HepG2 (cell line): ENCODE measurements at regions not wholly inside any gene's neighbourhood (a gene's known extent, or its start where the extent isn't known, plus 50 kb on each side); places are given as distances from the start of the nearest gene placed in this dataset.

Experiments
- JARID2 ChIP-seq: sonication (generic); formaldehyde crosslinking; IDR thresholded peaks from 2 replicates; pipeline ENCODE4 v1.8.1; 2023; ENCODE audit warnings: missing genetic modification reagents, inconsistent platforms; ENCODE audit not compliant: insufficient replicate concordance
- POLR2A ChIP-seq, 2 experiments: IDR thresholded peaks; 2 replicates each; pipeline ENCODE4 v1.6.1; 2011; ENCODE audit warnings: low read depth in 2 of 2, low read length in 2 of 2, mild to moderate bottlenecking in 1 of 2, moderate library complexity in 1 of 2; ENCODE audit not compliant: insufficient read depth in 1 of 2
- PPARG ChIP-seq: conservative IDR thresholded peaks from 2 replicates; pipeline ENCODE4 v1.6.1; 2016; ENCODE audit warnings: missing biosample characterization, missing genetic modification reagents
- PRMT3 ChIP-seq: sonication (generic); formaldehyde crosslinking; IDR thresholded peaks from 2 replicates; pipeline ENCODE4 v1.8.1; 2022; ENCODE audit warnings: low read depth, mild to moderate bottlenecking, moderate library complexity, missing genetic modification reagents, borderline replicate concordance
- RARA ChIP-seq: IDR thresholded peaks from 2 replicates; pipeline ENCODE4 v1.6.1; 2016; ENCODE audit warnings: missing genetic modification reagents, missing compliant biosample characterization
- RERE ChIP-seq: IDR thresholded peaks from 2 replicates; pipeline ENCODE4 v1.6.1; 2016; ENCODE audit warnings: low read depth, missing genetic modification reagents, missing compliant biosample characterization
- TEAD3 ChIP-seq: optimal IDR thresholded peaks from 2 replicates; pipeline ENCODE3; 2016; ENCODE audit warnings: borderline replicate concordance
- YEATS4 ChIP-seq: sonication (generic); formaldehyde crosslinking; IDR thresholded peaks from 2 replicates; pipeline ENCODE4 v1.4.0; 2020; ENCODE audit warnings: missing genetic modification reagents, borderline replicate concordance
- ZBTB25 ChIP-seq: IDR thresholded peaks from 2 replicates; pipeline ENCODE4 v1.6.1; 2018; ENCODE audit warnings: missing genetic modification reagents
- ZNF337 ChIP-seq: sonication (generic); formaldehyde crosslinking; IDR thresholded peaks from 2 replicates; pipeline ENCODE4 v1.5.1; 2020; ENCODE audit warnings: missing genetic modification reagents, low read depth, mild to moderate bottlenecking, borderline replicate concordance
- ZNF431 ChIP-seq: sonication (generic); formaldehyde crosslinking; IDR thresholded peaks from 2 replicates; pipeline ENCODE4 v1.9.0; 2022; ENCODE audit warnings: missing genetic modification reagents, low read depth, mild to moderate bottlenecking, borderline replicate concordance
- TF ChIP-seq, protein P1 (sequence below): sonication (generic); formaldehyde crosslinking; conservative IDR thresholded peaks from 2 replicates; pipeline ENCODE4 v1.4.0; 2020; ENCODE audit warnings: mild to moderate bottlenecking, missing genetic modification reagents, moderate library complexity
- TF ChIP-seq, protein P2 (sequence below): sonication (generic); formaldehyde crosslinking; IDR thresholded peaks from 2 replicates; pipeline ENCODE4 v1.8.1; 2023; ENCODE audit warnings: mild to moderate bottlenecking, moderate library complexity, missing genetic modification reagents
- TF ChIP-seq, protein P3 (sequence below): sonication (generic); formaldehyde crosslinking; IDR thresholded peaks from 2 replicates; pipeline ENCODE4 v1.5.1; 2020; ENCODE audit warnings: missing genetic modification reagents, mild to moderate bottlenecking, borderline replicate concordance

GRCh38 chr5:34487159-34487879, 168.8 kb upstream of the RAI14 start (continued):
- TF ChIP-seq TEAD3 (CRISPR knock-in tag) (peak; percentile 77), ZNF337 (CRISPR knock-in tag) (no peak), PPARG (CRISPR knock-in tag) (peak; percentile 60; the same call in 1 of the 2 replicates), POLR2A (IDR thresholded peaks at IDR 0.05; ENCODE audit: insufficient read depth in 1 of 2, low read depth in 2 of 2, low read length in 2 of 2) (peak in 1 of 2 experiments; percentile 32; a peak in 1 of 4 replicates), JARID2 (CRISPR knock-in tag) (no peak), YEATS4 (CRISPR knock-in tag) (0 out of 2 replicates have a peak, but pooled peaks have one; percentile 7), ZBTB25 (peak; percentile 77; the same call in 1 of the 2 replicates), ZNF431 (no peak), RERE (CRISPR knock-in tag) (peak; percentile 77; the same call in 1 of the 2 replicates), RARA (CRISPR knock-in tag) (peak; percentile 66), PRMT3 (CRISPR knock-in tag) (no peak)
- TF ChIP-seq, protein P1, sequence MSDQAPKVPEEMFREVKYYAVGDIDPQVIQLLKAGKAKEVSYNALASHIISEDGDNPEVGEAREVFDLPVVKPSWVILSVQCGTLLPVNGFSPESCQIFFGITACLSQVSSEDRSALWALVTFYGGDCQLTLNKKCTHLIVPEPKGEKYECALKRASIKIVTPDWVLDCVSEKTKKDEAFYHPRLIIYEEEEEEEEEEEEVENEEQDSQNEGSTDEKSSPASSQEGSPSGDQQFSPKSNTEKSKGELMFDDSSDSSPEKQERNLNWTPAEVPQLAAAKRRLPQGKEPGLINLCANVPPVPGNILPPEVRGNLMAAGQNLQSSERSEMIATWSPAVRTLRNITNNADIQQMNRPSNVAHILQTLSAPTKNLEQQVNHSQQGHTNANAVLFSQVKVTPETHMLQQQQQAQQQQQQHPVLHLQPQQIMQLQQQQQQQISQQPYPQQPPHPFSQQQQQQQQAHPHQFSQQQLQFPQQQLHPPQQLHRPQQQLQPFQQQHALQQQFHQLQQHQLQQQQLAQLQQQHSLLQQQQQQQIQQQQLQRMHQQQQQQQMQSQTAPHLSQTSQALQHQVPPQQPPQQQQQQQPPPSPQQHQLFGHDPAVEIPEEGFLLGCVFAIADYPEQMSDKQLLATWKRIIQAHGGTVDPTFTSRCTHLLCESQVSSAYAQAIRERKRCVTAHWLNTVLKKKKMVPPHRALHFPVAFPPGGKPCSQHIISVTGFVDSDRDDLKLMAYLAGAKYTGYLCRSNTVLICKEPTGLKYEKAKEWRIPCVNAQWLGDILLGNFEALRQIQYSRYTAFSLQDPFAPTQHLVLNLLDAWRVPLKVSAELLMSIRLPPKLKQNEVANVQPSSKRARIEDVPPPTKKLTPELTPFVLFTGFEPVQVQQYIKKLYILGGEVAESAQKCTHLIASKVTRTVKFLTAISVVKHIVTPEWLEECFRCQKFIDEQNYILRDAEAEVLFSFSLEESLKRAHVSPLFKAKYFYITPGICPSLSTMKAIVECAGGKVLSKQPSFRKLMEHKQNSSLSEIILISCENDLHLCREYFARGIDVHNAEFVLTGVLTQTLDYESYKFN (CRISPR knock-in tag): peak; percentile 95
- TF ChIP-seq, protein P2, sequence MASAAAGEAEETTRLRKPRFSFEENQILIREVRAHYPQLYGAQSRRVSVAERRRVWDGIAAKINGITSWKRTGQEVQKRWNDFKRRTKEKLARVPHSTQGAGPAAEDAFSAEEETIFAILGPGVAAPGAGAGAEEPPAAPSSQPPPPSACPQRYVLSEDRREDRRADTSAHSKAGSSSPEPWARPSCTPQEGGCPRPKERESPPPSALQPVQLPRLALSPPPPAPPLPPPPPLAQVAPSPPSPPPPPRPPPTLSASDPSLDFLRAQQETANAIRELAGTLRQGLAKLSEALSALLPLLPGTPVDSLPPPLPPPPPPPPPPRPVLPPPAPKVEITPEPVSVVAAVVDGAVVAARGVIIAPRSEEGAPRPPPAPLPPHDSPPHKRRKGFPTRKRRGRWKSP (CRISPR knock-in tag): peak; percentile 66; the same call in 1 of the 2 replicates
- TF ChIP-seq, protein P3, sequence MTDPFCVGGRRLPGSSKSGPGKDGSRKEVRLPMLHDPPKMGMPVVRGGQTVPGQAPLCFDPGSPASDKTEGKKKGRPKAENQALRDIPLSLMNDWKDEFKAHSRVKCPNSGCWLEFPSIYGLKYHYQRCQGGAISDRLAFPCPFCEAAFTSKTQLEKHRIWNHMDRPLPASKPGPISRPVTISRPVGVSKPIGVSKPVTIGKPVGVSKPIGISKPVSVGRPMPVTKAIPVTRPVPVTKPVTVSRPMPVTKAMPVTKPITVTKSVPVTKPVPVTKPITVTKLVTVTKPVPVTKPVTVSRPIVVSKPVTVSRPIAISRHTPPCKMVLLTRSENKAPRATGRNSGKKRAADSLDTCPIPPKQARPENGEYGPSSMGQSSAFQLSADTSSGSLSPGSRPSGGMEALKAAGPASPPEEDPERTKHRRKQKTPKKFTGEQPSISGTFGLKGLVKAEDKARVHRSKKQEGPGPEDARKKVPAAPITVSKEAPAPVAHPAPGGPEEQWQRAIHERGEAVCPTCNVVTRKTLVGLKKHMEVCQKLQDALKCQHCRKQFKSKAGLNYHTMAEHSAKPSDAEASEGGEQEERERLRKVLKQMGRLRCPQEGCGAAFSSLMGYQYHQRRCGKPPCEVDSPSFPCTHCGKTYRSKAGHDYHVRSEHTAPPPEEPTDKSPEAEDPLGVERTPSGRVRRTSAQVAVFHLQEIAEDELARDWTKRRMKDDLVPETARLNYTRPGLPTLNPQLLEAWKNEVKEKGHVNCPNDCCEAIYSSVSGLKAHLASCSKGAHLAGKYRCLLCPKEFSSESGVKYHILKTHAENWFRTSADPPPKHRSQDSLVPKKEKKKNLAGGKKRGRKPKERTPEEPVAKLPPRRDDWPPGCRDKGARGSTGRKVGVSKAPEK: peak; percentile 66; the same call in 1 of the 2 replicates
